ENCODE measurements at regions not wholly inside any gene's neighbourhood (a gene's known extent, or its start where the extent isn't known, plus 50 kb on each side); places are given as distances from the start of the nearest gene placed in this dataset.

DNA sequence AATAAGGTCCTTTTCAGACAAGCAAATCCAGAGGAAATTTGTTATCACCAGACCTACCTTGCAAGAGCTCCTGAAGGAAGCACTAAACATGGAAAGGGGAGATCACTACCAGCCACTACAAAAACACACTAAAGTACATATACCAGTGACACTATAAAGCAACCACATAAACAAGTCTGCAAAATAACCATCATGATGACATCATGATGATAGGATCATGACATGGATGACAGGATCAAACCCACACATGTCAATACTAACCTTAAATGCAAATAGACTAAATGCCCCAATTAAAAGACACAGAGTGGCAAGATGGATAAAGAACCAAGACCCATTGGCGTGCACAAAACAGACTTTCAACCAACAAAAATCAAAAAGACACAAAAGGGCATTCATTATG, 688.8 kb upstream of the NR5A2 start:
- TF ChIP-seq CTCF (conservative IDR thresholded peaks at IDR 0.05): no peak
- Mint-ChIP-seq H3K27ac (ENCODE audit: unreplicated experiment) (no peak overlapping the region), H3K4me3 (no peak overlapping the region), H3K27me3 (ENCODE audit: low read depth) (no peaks in the 10 kb centered on the region), H3K36me3 (ENCODE audit: low read depth) (no peaks in the 10 kb centered on the region), H3K9me3 (peaks cover 3% of the 10 kb centered on the region), H3K4me1 (no peaks in the 10 kb centered on the region)
- no peak for DNase-seq (ENCODE audit: low read depth, low spot score)

GRCh38 chr1:199352351-199352750, 675.2 kb upstream of the NR5A2 start:
- no peaks in the 10 kb centered on the region for H3K36me3 Mint-ChIP-seq (ENCODE audit: low read depth)
- no peak for TF ChIP-seq CTCF (conservative IDR thresholded peaks at IDR 0.05)
- H3K27ac Mint-ChIP-seq (ENCODE audit: unreplicated experiment): no peak overlapping the region
- H3K27me3 Mint-ChIP-seq (ENCODE audit: low read depth): no peaks in the 10 kb centered on the region
- no peak overlapping the region for H3K4me3 Mint-ChIP-seq
- no peak for DNase-seq (ENCODE audit: low read depth, low spot score)
- H3K4me1 Mint-ChIP-seq: no peaks in the 10 kb centered on the region
- peaks cover 3% of the 10 kb centered on the region for H3K9me3 Mint-ChIP-seq

GRCh38 chr1:199353906-199354305, 673.6 kb upstream of the NR5A2 start:
- Mint-ChIP-seq H3K9me3 (peaks cover 2% of the 10 kb centered on the region), H3K27ac (ENCODE audit: unreplicated experiment) (no peak overlapping the region), H3K36me3 (ENCODE audit: low read depth) (no peaks in the 10 kb centered on the region), H3K4me3 (no peak overlapping the region), H3K4me1 (no peaks in the 10 kb centered on the region), H3K27me3 (ENCODE audit: low read depth) (no peaks in the 10 kb centered on the region)
- no peak for DNase-seq (ENCODE audit: low read depth, low spot score)
- no peak for TF ChIP-seq CTCF (conservative IDR thresholded peaks at IDR 0.05)

DNA sequence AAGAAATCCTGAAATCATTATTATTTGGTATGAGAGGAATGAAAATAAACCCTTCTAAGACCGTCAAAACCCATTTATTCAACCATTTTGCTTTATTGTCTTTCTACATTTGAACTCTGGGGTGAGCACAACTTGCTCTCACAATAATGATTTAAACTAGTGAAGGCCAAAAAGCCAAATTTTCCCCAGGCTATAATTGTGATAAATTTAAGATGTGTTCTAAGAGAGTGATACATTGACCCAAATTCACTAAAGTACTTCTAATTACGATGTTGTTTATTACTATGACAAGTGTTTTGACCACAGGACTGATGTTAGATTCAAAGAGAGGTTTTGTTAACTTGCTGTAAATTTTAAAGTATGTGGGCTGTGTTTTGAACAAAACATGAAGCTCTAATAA, 670.9 kb upstream of the NR5A2 start:
- Mint-ChIP-seq H3K27ac (ENCODE audit: unreplicated experiment) (no peak overlapping the region), H3K27me3 (ENCODE audit: low read depth) (no peaks in the 10 kb centered on the region), H3K9me3 (no peaks in the 10 kb centered on the region), H3K4me1 (no peaks in the 10 kb centered on the region), H3K4me3 (no peak overlapping the region), H3K36me3 (ENCODE audit: low read depth) (no peaks in the 10 kb centered on the region)
- TF ChIP-seq CTCF (conservative IDR thresholded peaks at IDR 0.05): no peak
- no peak for DNase-seq (ENCODE audit: low read depth, low spot score)

GRCh38 chr1:199357599-199357998, 669.9 kb upstream of the NR5A2 start:
- no peak for DNase-seq (ENCODE audit: low read depth, low spot score)
- Mint-ChIP-seq H3K4me3 (no peak overlapping the region), H3K4me1 (no peaks in the 10 kb centered on the region), H3K27me3 (ENCODE audit: low read depth) (no peaks in the 10 kb centered on the region), H3K9me3 (no peaks in the 10 kb centered on the region), H3K27ac (ENCODE audit: unreplicated experiment) (no peak overlapping the region), H3K36me3 (ENCODE audit: low read depth) (no peaks in the 10 kb centered on the region)
- TF ChIP-seq CTCF (conservative IDR thresholded peaks at IDR 0.05): no peak

GRCh38 chr1:199362996-199363395, 664.5 kb upstream of the NR5A2 start:
- Mint-ChIP-seq H3K27ac (ENCODE audit: unreplicated experiment) (no peak overlapping the region), H3K4me1 (no peaks in the 10 kb centered on the region), H3K36me3 (ENCODE audit: low read depth) (no peaks in the 10 kb centered on the region), H3K27me3 (ENCODE audit: low read depth) (no peaks in the 10 kb centered on the region), H3K9me3 (no peaks in the 10 kb centered on the region), H3K4me3 (no peak overlapping the region)
- TF ChIP-seq CTCF (conservative IDR thresholded peaks at IDR 0.05): no peak
- DNase-seq (ENCODE audit: low read depth, low spot score): no peak

Measured in neural crest cell (in vitro differentiated cells).